NCI-H1436 (cell line): ENCODE measurements at regions not wholly inside any gene's neighbourhood (a gene's known extent, or its start where the extent isn't known, plus 50 kb on each side); places are given as distances from the start of the nearest gene placed in this dataset.
"Not testable (repeated sequence)": the region's sequence is repeated elsewhere in the genome, so short reads cannot be mapped to it uniquely, and the experiment has no call there.

Source experiments
- DNase-seq: peaks from one replicate; lab custom pipeline; 2025; lab: John Stamatoyannopoulos, UW

- no peak for DNase-seq
Observed at GRCh38 chr20:52311209-52311794, 119.7 kb upstream of the ZFP64 start.

DNA sequence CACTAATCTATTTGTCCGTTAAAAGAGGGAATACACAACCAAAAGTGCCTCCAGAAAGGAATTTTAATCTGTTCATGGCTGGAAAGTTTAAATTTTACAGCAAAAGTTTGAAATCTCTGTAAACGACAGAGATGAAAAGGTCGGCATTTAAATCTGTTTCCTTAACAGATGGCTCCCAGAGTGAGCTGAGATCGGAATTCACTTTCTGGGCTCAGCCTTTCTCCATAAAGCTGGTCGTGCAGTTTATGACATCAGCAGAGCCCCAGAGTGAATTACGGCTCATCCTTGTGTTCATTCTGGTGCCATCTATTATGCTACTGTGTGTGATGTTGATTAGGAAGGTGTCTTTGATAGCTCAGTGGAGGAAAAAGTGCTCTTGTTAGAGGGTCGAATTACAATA is 117.6 kb upstream of the ZFP64 start:
- no peak for DNase-seq

DNA sequence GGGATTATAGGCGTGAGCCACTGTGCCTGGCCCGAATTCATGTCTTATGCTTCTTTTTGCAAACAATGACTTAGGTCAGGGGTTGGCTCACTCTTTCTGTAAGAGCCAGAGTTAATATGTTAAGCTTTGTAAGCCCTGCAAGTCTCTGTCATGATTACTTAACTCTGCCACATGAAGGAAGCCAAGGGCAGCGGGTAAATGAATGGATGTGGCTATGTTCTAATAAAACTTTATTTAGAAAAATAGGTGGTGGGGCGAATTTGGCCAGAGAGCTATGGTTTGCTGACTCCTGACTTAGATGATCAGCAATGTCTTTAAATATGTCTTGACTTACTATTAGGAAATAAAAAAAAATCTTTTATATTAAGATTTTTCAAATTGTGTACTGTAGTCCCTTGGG is 114.9 kb upstream of the ZFP64 start:
- DNase-seq = no peak

GRCh38 chr20:52305858-52306257 is 114.3 kb upstream of the ZFP64 start:
- DNase-seq = no peak

GRCh38 chr20:52305024-52305645 is 113.6 kb upstream of the ZFP64 start:
- no peak for DNase-seq

GRCh38 chr20:52303281-52303950 is 111.8 kb upstream of the ZFP64 start:
- DNase-seq = no peak

DNA sequence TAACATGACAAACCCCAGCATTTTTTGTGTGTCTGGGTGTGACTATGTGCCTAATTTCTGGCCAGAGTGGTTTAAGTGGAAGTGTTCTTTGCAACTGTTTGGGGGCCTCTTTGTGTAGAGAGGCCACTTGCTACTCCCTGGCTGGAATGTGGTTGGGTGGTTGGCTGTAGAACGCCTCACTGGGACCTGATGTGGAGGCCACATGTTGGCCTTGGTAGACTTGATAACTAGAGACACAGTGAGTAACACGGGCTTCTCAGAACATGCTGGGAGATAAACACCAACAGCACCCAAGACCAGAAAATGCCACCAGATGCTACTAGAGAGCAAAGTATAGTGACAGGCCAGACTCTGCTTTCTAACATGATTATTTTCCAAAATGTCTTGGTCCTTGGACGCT is 111.2 kb upstream of the ZFP64 start:
- no peak for DNase-seq

DNA sequence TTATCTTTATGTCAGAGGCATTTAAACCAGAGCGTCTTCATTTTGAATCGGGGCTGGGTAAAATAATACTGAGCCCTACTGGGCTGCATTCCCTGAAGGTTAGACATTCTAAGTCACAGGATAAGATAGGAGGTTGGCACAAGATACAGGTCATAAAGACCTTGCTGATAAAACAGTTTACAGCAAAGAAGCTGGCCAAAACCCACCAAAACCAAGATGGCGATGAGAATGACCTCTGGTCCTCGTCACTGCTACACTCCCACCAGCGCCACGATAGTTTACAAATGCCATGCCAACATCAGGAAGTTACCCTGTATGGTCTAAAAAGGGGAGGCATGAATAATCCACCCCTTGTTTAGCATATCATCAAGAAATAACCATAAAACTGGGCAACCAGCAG is 110.5 kb upstream of the ZFP64 start:
- not testable (repeated sequence) for DNase-seq

GRCh38 chr20:52295556-52295955 is 104.0 kb upstream of the ZFP64 start:
- no peak for DNase-seq

DNA sequence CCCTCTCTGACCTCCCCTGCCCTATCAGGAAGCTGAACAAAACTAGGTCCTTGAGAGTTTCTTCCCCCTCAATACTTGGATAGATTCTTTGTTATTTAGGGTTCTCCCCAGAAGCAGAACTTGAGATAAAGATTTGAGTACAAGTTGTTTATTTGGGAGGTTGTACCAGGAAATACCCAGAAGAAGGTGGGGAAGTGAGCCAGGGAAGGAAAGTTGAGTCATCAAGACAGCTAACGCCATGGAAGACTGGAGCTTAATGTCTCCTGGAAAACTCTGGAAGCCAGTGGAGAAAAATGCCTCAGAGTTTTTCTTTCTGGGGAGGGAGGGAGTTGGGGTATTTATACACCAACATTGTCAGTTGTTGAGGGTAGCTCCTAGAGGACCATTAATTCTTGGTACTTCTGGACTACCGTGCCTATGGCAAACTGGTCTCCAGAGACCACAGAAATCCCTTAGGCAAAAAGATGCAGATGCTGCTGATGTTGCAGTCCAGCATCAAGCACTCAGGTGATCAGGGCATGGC is 102.6 kb upstream of the ZFP64 start:
- DNase-seq = no peak

GRCh38 chr20:52291109-52291508 is 99.5 kb upstream of the ZFP64 start:
- DNase-seq = no peak

GRCh38 chr20:52290569-52290968 is 99.0 kb upstream of the ZFP64 start:
- no peak for DNase-seq

DNA sequence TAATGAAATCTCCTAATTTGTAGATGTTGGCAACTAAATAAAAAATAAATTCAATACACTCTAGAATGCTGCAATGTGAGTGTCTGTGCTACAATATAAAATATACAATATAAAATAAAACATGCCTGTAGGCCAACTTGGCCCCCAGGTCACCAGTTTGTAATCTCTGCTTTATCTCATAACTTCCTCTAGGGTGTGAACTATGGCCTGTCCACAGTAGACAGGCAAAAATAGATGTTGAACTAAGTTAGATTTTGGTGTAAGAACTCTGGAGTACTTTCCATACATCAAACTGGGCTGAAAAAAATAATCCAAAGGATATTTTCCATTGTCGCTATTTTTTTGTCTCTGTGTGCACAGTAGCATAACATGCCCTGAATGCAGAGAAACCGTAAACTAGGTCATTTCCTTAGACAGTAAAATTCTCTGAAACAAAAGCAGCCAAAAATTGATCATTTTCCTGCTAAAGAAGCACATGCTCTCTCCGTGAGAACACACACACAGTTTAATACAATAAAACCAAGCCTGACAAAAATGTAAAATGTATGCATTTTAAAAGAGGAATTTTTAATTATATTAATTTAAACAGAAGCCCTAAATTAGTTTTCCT is 98.5 kb upstream of the ZFP64 start:
- no peak for DNase-seq

DNA sequence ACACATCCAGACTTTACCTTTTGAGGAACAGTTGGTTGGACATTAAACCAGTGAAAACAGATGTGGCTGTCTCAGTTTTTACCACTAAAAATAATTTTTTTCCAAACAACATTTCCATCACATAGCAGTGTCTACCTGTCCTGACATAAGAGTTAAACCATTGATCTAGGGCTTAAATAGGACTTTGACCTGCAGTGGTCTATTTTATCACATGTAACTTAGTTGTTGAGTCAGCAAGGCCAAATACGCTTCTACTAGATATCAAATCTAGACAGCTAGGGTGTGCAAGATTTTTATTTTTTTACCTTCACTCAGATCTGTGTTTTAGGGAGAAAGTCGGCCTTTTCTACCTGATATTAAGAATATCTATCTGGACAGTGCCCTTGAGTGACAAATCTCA is 88.8 kb upstream of the ZFP64 start:
- DNase-seq = no peak

- no peak for DNase-seq
Observed at GRCh38 chr20:52279706-52280105, 88.1 kb upstream of the ZFP64 start.

- DNase-seq = no peak
Observed at GRCh38 chr20:52275181-52275691, 83.7 kb upstream of the ZFP64 start.

- DNase-seq = no peak
Observed at GRCh38 chr20:52270696-52271095, 79.1 kb upstream of the ZFP64 start.

GRCh38 chr20:52270001-52270606 is 78.5 kb upstream of the ZFP64 start:
- no peak for DNase-seq

- no peak for DNase-seq
Observed at GRCh38 chr20:52269321-52269720, 77.7 kb upstream of the ZFP64 start.

DNA sequence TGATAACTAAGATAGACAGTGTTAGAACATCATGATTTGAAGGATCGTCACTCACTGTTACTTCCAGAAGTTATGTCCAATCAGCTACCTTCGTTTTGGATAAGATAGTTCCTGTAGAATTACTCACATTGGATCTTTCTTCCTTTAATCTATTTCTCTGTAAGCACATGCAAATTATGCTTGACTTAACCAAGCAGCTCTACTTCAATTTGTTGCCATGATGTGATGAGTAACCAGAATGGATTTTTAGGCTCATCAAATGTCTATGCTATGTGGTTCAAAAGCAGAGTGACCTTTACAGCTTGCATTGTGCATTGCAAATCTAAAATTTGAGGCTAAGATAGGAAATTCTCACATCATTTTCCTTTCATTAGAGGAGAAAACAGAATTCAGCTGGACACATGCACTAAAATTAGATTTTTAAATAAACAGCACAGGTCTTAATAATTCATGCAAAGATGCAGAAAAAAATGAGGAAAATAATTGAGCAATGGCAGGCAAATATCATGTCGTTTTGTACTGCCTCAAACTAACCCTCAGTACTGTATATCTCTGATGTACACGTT is 76.7 kb upstream of the ZFP64 start:
- no peak for DNase-seq

DNA sequence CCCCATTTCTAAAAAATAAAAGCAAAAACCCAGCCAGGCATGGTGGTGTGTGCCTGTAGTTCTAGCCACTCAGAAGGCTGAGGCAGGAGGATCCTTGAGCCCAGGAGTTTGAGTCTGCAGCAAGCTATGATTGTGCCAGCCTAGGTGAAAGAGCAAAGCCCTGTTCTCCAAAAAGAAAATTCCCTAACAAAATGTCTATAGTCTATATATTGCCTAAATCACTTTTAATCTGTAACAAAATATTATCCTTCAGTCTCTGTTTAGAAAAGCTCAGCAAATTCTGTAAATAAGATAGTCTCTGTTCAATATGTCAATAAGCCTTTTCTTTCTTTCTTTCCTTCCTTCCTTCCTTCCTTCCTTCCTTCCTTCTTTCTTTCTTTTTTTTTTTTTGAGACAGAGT is 75.8 kb upstream of the ZFP64 start:
- no peak for DNase-seq

DNA sequence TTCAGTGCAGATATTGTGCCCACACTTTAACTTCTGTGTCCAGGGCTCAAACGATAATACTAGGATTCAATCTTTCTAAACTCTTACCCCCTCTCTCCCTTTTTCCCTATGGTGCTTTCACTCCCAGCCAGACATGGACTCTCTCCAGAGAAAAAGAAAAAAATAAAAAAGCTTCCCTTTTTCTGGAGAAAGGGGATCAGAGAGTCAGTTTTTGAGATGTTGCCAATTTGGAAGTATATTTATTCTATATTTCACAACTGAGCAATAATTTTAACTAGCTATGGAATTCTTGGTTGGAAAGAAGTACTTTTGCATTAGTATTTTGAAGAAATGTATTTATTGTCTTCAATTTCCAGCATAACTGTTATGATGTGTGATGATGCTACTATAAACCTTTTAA is 72.2 kb upstream of the ZFP64 start:
- DNase-seq = no peak
